NCI-H510A (cell line): ENCODE measurements at regions not wholly inside any gene's neighbourhood (a gene's known extent, or its start where the extent isn't known, plus 50 kb on each side); places are given as distances from the start of the nearest gene placed in this dataset.
A peak's percentile ranks its signal among the peaks of the same experiment; 100 is the strongest.

Experiments
- DNase-seq: peaks from one replicate; lab custom pipeline; 2025; lab: John Stamatoyannopoulos, UW

- peak; percentile 4 for DNase-seq
These were observed 284.5 kb upstream of the ROBO1 start for GRCh38 chr3:80052271-80052670.

GRCh38 chr3:80051602-80051962 lies 283.8 kb upstream of the ROBO1 start:
- peak; percentile 63 for DNase-seq

GRCh38 chr3:80050826-80051601 lies 283.2 kb upstream of the ROBO1 start:
- peak; percentile 11 for DNase-seq

GRCh38 chr3:80043226-80043625 lies 275.4 kb upstream of the ROBO1 start:
- no peak for DNase-seq

- DNase-seq, result no peak
These were observed 272.3 kb upstream of the ROBO1 start for GRCh38 chr3:80040067-80040466.

GRCh38 chr3:80036176-80036575 lies 268.4 kb upstream of the ROBO1 start:
- no peak for DNase-seq

GRCh38 chr3:80035021-80035420 lies 267.2 kb upstream of the ROBO1 start:
- DNase-seq, result no peak

GRCh38 chr3:80023010-80023409 lies 255.2 kb upstream of the ROBO1 start:
- DNase-seq, result no peak

GRCh38 chr3:80018375-80018774 lies 250.6 kb upstream of the ROBO1 start:
- no peak for DNase-seq

- DNase-seq, result no peak
These were observed 249.6 kb upstream of the ROBO1 start for GRCh38 chr3:80017369-80017768.

GRCh38 chr3:80014576-80014975 lies 246.8 kb upstream of the ROBO1 start:
- no peak for DNase-seq

GRCh38 chr3:80010021-80010571 lies 242.3 kb upstream of the ROBO1 start:
- DNase-seq, result no peak

GRCh38 chr3:80007522-80007921 lies 239.7 kb upstream of the ROBO1 start:
- no peak for DNase-seq

- no peak for DNase-seq
These were observed 238.5 kb upstream of the ROBO1 start for GRCh38 chr3:80006315-80006714.

- DNase-seq, result no peak
These were observed 232.2 kb upstream of the ROBO1 start for GRCh38 chr3:80000022-80000421.

- DNase-seq, result no peak
These were observed 226.6 kb upstream of the ROBO1 start for GRCh38 chr3:79994397-79994796.

- no peak for DNase-seq
These were observed 218.5 kb upstream of the ROBO1 start for GRCh38 chr3:79986338-79986737.

- DNase-seq, result no peak
These were observed 218.0 kb upstream of the ROBO1 start for GRCh38 chr3:79985816-79986215.

GRCh38 chr3:79983118-79983517 lies 215.3 kb upstream of the ROBO1 start:
- no peak for DNase-seq

GRCh38 chr3:79979990-79980389 lies 212.2 kb upstream of the ROBO1 start:
- DNase-seq, result no peak

GRCh38 chr3:79976466-79976865 lies 208.7 kb upstream of the ROBO1 start:
- DNase-seq, result no peak

GRCh38 chr3:79973917-79974595 lies 206.3 kb upstream of the ROBO1 start:
- no peak for DNase-seq

- no peak for DNase-seq
These were observed 205.7 kb upstream of the ROBO1 start for GRCh38 chr3:79973482-79973881.
